H9 (cell line): ENCODE measurements at regions not wholly inside any gene's neighbourhood (a gene's known extent, or its start where the extent isn't known, plus 50 kb on each side); places are given as distances from the start of the nearest gene placed in this dataset.

Experiments
- DNase-seq: peaks from one replicate; pipeline ENCODE4 v3.0.0-alpha.2; 2017
- H2AFZ ChIP-seq: one replicate; pipeline ENCODE4 v1.6.1; 2013; ENCODE audit warnings: mild to moderate bottlenecking, low read length, control low read depth, moderate library complexity
- H2AK5ac ChIP-seq: 2 replicates; pipeline ENCODE4 v1.6.1; 2013; ENCODE audit warnings: low read length, control low read depth, mixed read lengths; ENCODE audit not compliant: insufficient read length
- H2BK120ac ChIP-seq: one replicate; pipeline ENCODE4 v1.6.1; 2013; ENCODE audit warnings: low read depth, mild to moderate bottlenecking, low read length, control low read depth, inconsistent platforms; ENCODE audit not compliant: poor library complexity, severe bottlenecking
- H2BK12ac ChIP-seq: 2 replicates; pipeline ENCODE4 v1.6.1; 2013; ENCODE audit warnings: low read length, control low read depth, mixed read lengths, low read depth; ENCODE audit not compliant: insufficient read length
- H2BK15ac ChIP-seq: 2 replicates; pipeline ENCODE4 v1.6.1; 2013; ENCODE audit warnings: low read depth, low read length, control low read depth
- H2BK20ac ChIP-seq: one replicate; pipeline ENCODE4 v1.6.1; 2013; ENCODE audit warnings: low read depth, mild to moderate bottlenecking, low read length, control low read depth, inconsistent platforms; ENCODE audit not compliant: poor library complexity, severe bottlenecking
- H2BK5ac ChIP-seq: 2 replicates; pipeline ENCODE4 v1.6.1; 2013; ENCODE audit warnings: low read length, control low read depth, mixed read lengths; ENCODE audit not compliant: insufficient read length
- H3K14ac ChIP-seq: 2 replicates; pipeline ENCODE4 v1.6.1; 2013; ENCODE audit warnings: low read length, control low read depth; ENCODE audit not compliant: insufficient read depth
- H3K18ac ChIP-seq: 2 replicates; pipeline ENCODE4 v1.6.1; 2013; ENCODE audit warnings: low read depth, mild to moderate bottlenecking, mixed read lengths, low read length, control low read depth; ENCODE audit not compliant: insufficient read length
- H3K23ac ChIP-seq: 2 replicates; pipeline ENCODE4 v1.6.1; 2013; ENCODE audit warnings: low read length, control low read depth, mixed read lengths, low read depth; ENCODE audit not compliant: insufficient read length
- H3K23me2 ChIP-seq: 2 replicates; pipeline ENCODE4 v1.6.1; 2013; ENCODE audit warnings: low read depth, mild to moderate bottlenecking, mixed read lengths, low read length, control low read depth; ENCODE audit not compliant: insufficient read length, poor library complexity, severe bottlenecking
- H3K27ac ChIP-seq: 2 replicates; pipeline ENCODE4 v1.5.1; 2013; ENCODE audit warnings: low read length, control low read depth, mixed read lengths, low read depth; ENCODE audit not compliant: insufficient read length
- H3K27me3 ChIP-seq: 2 replicates; pipeline ENCODE4 v1.6.1; 2013; ENCODE audit warnings: low read length, control low read depth, inconsistent platforms; ENCODE audit not compliant: insufficient read depth
- H3K4ac ChIP-seq: 2 replicates; pipeline ENCODE4 v1.6.1; 2013; ENCODE audit warnings: low read depth, mild to moderate bottlenecking, control low read depth, inconsistent platforms, low read length, moderate library complexity
- H3K4me1 ChIP-seq: 2 replicates; pipeline ENCODE4 v1.6.1; 2013; ENCODE audit warnings: low read length, control low read depth, inconsistent platforms; ENCODE audit not compliant: insufficient read depth
- H3K4me2 ChIP-seq: 2 replicates; pipeline ENCODE4 v1.6.1; 2013; ENCODE audit warnings: low read length, control low read depth, mixed read lengths; ENCODE audit not compliant: insufficient read length, insufficient read depth
- H3K56ac ChIP-seq: 2 replicates; pipeline ENCODE4 v1.6.1; 2013; ENCODE audit warnings: low read depth, mild to moderate bottlenecking, mixed read lengths, low read length, control low read depth; ENCODE audit not compliant: insufficient read length
- H3K79me1 ChIP-seq: 2 replicates; pipeline ENCODE4 v1.6.1; 2013; ENCODE audit warnings: low read depth, mild to moderate bottlenecking, moderate library complexity, low read length, control low read depth, inconsistent platforms; ENCODE audit not compliant: insufficient read depth, poor library complexity, severe bottlenecking
- H3K79me2 ChIP-seq: 2 replicates; pipeline ENCODE4 v1.6.1; 2013; ENCODE audit warnings: low read length, control low read depth, inconsistent platforms; ENCODE audit not compliant: insufficient read depth
- H3K9ac ChIP-seq: 2 replicates; pipeline ENCODE4 v1.6.1; 2013; ENCODE audit warnings: low read length, control low read depth, mixed read lengths; ENCODE audit not compliant: insufficient read length; ENCODE audit errors: extremely low read depth
- H3K9me3 ChIP-seq: one replicate; pipeline ENCODE4 v1.6.1; 2013; ENCODE audit warnings: low read depth, low read length, inconsistent platforms; ENCODE audit not compliant: control insufficient read depth
- H3T11ph ChIP-seq: one replicate; pipeline ENCODE4 v1.6.1; 2013; ENCODE audit warnings: mild to moderate bottlenecking, low read length, control low read depth, inconsistent platforms
- H4K20me1 ChIP-seq: one replicate; pipeline ENCODE4 v1.6.1; 2013; ENCODE audit not compliant: control insufficient read depth, insufficient read length, insufficient read depth
- H4K5ac ChIP-seq: 2 replicates; pipeline ENCODE4 v1.6.1; 2013; ENCODE audit warnings: low read depth, mild to moderate bottlenecking, mixed read lengths, low read length, control low read depth; ENCODE audit not compliant: insufficient read length
- H4K8ac ChIP-seq: replicated peaks from 2 replicates; pipeline ENCODE4 v1.6.1; 2013; ENCODE audit warnings: low read length, control low read depth, mixed read lengths, low read depth; ENCODE audit not compliant: insufficient read length
- H4K91ac ChIP-seq: 2 replicates; pipeline ENCODE4 v1.6.1; 2013; ENCODE audit warnings: low read depth, mild to moderate bottlenecking, moderate library complexity, mixed read lengths, low read length, control low read depth; ENCODE audit not compliant: insufficient read length
- H3K27ac Mint-ChIP-seq, 3 experiments: 2 replicates in 2 of 3; 3 replicates in 1 of 3; pipeline ENCODE4 v1.8.0; 2020 to 2021; ENCODE audit warnings: mixed read lengths in 3 of 3, mild to moderate bottlenecking in 1 of 3, moderate library complexity in 1 of 3
- H3K27me3 Mint-ChIP-seq: 2 replicates; pipeline ENCODE4 v1.8.0; 2021; ENCODE audit warnings: low read depth, mild to moderate bottlenecking, moderate library complexity, mixed read lengths
- H3K36me3 Mint-ChIP-seq, 3 experiments: 2 replicates in 2 of 3; 3 replicates in 1 of 3; pipeline ENCODE4 v1.8.0; 2020 to 2021; ENCODE audit warnings: low read depth in 3 of 3, mixed read lengths in 3 of 3; ENCODE audit not compliant: insufficient read depth in 1 of 3
- H3K4me1 Mint-ChIP-seq, 2 experiments: 2 replicates each; pipeline ENCODE4 v1.8.0; 2020; ENCODE audit warnings: mixed read lengths in 2 of 2
- H3K4me3 Mint-ChIP-seq, 2 experiments: 2 replicates in 1 of 2; 3 replicates in 1 of 2; pipeline ENCODE4 v1.8.0; 2020 to 2021; ENCODE audit warnings: mild to moderate bottlenecking in 2 of 2, mixed read lengths in 2 of 2, moderate library complexity in 1 of 2
- H3K9me3 Mint-ChIP-seq, 2 experiments: 2 replicates in 1 of 2; 3 replicates in 1 of 2; pipeline ENCODE4 v1.8.0; 2020; ENCODE audit warnings: mild to moderate bottlenecking in 2 of 2, mixed read lengths in 2 of 2, moderate library complexity in 1 of 2
- WGBS: extraction: QIAGEN DNeasy Blood & Tissue Kit; methylation state at CpG from one replicate; pipeline ENCODE4 v1.1.7; 2013; ENCODE audit warnings: missing lambda C conversion rate, low lambda C conversion rate, mixed read lengths; ENCODE audit not compliant: insufficient read length; ENCODE audit errors: extremely low coverage; 5-methylcytosine and 5-hydroxymethylcytosine counted together
- TF ChIP-seq, protein P1 (sequence below): fragments of 200-600 bp; sonication (generic); conservative IDR thresholded peaks from 3 replicates; pipeline ENCODE4 v1.8.0; 2021; ENCODE audit warnings: antibody characterized with exemption, mild to moderate bottlenecking

DNA sequence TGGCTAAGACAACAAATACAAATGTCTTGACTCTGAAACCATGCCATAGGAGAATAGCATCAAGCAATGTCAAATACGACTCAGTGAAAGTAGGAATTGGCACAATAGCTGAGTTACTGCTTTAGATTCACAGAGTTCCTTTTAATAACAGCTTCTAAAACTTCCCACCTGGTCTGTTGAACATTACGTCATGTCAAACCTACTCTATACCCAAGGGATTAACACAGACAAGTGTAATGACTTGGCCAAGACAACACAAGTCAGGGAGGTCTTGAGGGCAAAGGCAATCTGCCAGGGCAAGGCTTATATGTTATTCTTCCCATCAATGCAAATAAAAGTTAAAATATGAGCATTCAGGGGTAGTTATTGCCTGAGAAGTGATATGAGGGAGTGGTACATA lies 265.1 kb upstream of the PRDM1 start:
- Histone ChIP-seq H2BK20ac (no peak overlapping the region), H3K27ac (no peak overlapping the region), H3K4ac (no peak overlapping the region), H3K23me2 (no peaks in the 10 kb centered on the region), H3K18ac (no peak overlapping the region), H2BK15ac (no peak overlapping the region), H4K8ac (no peak overlapping the region), H3K9me3 (no peaks in the 10 kb centered on the region), H3K79me2 (no peaks in the 10 kb centered on the region), H4K91ac (no peak overlapping the region), H3K27me3 (no peaks in the 10 kb centered on the region), H4K20me1 (no peaks in the 10 kb centered on the region), H2AK5ac (no peak overlapping the region), H3T11ph (no peak overlapping the region), H3K4me1 (no peaks in the 10 kb centered on the region), H3K9ac (no peak overlapping the region), H2BK120ac (no peak overlapping the region), H2BK5ac (no peak overlapping the region), H2AFZ (no peak overlapping the region), H3K14ac (no peak overlapping the region), H3K79me1 (no peaks in the 10 kb centered on the region), H2BK12ac (no peak overlapping the region), H3K4me2 (no peak overlapping the region), H3K56ac (no peak overlapping the region), H3K23ac (no peak overlapping the region), H4K5ac (no peak overlapping the region)
- H3K4me1 Mint-ChIP-seq, result no peaks in the 10 kb centered on the region
- no peak overlapping the region for H3K4me3 Mint-ChIP-seq
- DNase-seq, result no peak
- peaks cover 9 to 12% of the 10 kb centered on the region in 2 experiments; a peak in 3 of 5 replicates for H3K9me3 Mint-ChIP-seq
- no peaks in the 10 kb centered on the region for H3K27me3 Mint-ChIP-seq
- no CpG with 5 or more reads among the region's 2 CpGs for WGBS
- peaks cover 0 to 3% (median 2%) of the 10 kb centered on the region in 3 experiments; a peak in 1 of 7 replicates for H3K36me3 Mint-ChIP-seq
- TF ChIP-seq, protein P1, sequence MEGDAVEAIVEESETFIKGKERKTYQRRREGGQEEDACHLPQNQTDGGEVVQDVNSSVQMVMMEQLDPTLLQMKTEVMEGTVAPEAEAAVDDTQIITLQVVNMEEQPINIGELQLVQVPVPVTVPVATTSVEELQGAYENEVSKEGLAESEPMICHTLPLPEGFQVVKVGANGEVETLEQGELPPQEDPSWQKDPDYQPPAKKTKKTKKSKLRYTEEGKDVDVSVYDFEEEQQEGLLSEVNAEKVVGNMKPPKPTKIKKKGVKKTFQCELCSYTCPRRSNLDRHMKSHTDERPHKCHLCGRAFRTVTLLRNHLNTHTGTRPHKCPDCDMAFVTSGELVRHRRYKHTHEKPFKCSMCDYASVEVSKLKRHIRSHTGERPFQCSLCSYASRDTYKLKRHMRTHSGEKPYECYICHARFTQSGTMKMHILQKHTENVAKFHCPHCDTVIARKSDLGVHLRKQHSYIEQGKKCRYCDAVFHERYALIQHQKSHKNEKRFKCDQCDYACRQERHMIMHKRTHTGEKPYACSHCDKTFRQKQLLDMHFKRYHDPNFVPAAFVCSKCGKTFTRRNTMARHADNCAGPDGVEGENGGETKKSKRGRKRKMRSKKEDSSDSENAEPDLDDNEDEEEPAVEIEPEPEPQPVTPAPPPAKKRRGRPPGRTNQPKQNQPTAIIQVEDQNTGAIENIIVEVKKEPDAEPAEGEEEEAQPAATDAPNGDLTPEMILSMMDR, result no peak
- no peak overlapping the region for H3K27ac Mint-ChIP-seq
